CD4-positive, alpha-beta T cell treated with Interleukin-6 for 4 hours (primary cell): ENCODE measurements at regions not wholly inside any gene's neighbourhood (a gene's known extent, or its start where the extent isn't known, plus 50 kb on each side); places are given as distances from the start of the nearest gene placed in this dataset.
"Not testable (repeated sequence)": the region's sequence is repeated elsewhere in the genome, so short reads cannot be mapped to it uniquely, and the experiment has no call there.

Experiments
- DNase-seq: peaks from one replicate; pipeline ENCODE4 v3.0.0-alpha.2; 2020; ENCODE audit warnings: mixed read lengths

DNA sequence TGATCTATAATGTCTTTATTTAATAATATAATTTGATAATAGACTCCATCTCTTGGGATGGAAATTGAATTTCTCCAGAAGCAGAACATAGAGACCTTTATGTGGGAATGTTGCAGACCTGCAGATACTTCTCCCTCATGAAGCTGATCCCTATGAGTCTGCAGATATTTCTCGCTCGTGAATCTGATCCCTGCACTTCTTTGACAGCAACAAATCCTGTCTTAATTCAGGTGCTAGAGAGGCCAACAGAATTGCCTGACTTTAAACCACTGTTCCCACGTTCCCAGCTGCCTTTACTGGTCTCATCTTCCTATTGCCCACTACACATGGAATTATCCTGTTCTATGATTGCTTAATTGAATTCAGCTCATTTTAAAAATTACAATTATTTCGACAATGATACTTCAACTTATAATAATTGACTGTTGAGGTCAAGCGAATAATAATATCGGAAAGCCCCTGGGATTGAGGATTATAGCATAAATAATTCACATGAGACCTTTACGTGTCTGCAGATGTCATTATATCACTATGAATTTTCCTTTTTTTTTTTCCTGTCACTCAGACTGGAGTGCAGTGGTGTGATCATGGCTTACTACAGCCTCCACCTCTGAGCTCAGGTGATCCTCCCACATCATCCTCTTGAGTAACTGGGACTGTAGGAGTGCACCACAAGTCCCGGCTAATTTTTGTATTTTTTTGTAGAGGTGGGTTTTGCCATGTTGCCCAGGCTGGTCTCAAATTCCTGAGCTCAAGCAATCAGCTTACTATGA is 486.4 kb upstream of the ADARB2 start:
- DNase-seq = no peak

DNA sequence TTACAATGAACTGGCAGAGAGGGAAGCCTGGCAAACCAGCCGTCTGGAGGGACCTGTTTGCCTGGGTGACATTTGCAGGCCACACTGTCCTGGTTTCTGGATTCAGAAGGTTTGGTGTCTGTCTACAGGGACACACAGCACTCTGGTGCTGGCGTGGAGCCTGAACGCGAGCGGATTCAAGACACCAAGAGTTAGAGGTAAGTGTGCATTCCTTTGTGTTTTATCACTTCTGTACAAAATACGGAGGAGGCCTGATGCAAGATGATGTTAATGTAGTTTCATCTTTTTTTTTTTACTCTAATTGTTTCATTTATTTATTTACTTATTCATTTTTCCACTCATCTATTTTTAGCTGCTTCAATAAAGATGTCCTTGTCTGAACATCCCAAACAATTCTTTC is 485.3 kb upstream of the ADARB2 start:
- no peak for DNase-seq

GRCh38 chr10:2214805-2215204 is 477.5 kb upstream of the ADARB2 start:
- no peak for DNase-seq

DNA sequence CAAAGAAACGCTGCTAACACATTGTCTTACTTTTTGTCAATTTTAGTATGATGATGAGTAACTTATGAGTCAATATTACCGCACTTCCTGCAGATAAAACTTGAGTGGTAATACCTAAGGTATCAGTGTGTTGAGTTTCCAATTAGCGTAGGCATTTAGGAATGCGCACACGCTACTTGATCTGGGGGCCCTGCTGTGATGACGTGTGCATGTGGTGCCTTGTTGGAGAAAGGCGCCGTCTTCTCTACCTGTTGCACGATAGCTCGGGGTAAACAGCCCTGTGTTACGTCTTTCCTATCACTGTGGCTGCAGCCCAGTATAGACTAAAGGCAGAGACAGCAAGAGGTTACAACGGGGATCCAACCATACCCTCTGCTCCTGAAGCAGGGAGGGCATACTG is 476.8 kb upstream of the ADARB2 start:
- DNase-seq = no peak

DNA sequence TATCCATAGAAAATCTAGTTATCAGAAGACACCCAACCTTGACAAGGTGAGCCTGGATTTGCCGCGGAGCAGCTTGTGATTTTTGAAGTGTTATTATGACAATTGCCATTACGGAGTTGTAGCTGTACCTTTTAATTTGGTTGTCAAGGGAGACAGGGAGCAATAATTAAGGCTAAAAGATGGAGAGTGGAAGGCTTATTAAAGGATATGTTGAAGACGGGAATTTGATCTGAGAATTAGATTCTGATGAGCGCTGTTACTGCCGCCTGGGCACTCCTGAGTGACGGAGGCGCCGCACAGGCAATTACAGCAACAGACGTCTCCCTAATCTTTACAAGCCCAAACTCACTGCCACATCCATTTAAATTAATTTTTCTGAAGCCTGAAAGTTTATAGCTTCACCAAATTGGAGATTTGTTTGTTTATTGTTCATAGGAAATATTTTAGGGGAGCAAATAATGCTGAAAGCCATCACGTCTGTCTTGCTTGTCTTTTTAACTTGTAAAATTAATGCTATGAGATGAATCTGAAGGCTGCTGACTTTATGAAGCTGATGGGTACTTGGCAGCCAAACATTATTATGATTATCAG is 475.0 kb upstream of the ADARB2 start:
- DNase-seq = no peak

GRCh38 chr10:2210088-2210487 is 472.8 kb upstream of the ADARB2 start:
- no peak for DNase-seq

- DNase-seq = no peak
Observed at GRCh38 chr10:2208106-2208505, 470.8 kb upstream of the ADARB2 start.

DNA sequence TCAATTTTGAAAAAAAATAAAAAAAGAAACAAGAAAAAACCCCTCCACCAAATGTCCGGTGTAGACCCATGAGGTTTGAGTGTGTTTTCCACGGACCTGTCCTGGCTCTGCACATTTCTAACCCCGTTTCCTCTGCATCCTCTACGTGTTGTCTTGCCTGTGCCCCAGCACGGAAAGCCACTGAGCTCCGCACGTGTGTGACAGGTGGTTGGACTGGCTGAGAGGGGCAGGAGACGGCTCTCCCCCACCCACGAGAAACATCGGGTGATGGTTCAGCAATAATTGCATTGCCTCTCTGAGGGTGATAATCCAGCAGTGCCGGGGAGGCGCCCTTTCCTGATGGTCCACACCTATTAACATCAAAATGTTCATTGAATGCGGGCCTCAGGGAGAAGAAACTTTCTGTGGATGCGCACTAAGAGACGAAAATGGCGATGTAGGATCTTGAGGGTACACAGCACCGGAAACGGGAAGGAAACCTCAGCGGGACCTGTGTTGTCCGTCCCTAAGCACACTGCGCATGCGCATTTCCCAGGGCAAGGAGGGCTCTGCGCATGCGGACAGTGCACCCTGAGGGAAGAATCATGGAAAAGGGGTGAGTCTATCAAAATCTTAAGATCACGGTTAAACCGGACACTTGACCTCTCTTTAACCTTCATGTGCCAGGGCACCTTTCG is 470.1 kb upstream of the ADARB2 start:
- no peak for DNase-seq

DNA sequence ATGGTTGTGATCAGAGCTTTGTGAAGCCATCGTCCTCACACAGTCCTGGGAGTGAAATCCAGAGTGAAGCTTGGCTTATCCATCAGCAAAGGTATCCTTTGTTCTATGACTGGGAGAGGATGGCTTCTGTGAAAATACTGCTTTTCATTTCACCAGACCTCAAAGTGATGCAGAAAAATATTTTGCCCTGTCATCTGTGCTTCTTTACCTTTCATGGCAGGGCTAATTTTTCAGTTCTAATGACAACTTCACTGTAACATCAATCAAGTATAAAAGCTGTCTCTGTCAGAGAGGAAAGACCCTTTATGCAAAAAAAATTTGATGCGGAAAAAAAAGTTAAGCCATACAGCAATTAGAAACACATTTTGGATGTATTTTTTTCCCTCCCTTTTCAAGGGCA is 468.1 kb upstream of the ADARB2 start:
- no peak for DNase-seq

GRCh38 chr10:2202401-2202800 is 465.1 kb upstream of the ADARB2 start:
- DNase-seq = no peak

DNA sequence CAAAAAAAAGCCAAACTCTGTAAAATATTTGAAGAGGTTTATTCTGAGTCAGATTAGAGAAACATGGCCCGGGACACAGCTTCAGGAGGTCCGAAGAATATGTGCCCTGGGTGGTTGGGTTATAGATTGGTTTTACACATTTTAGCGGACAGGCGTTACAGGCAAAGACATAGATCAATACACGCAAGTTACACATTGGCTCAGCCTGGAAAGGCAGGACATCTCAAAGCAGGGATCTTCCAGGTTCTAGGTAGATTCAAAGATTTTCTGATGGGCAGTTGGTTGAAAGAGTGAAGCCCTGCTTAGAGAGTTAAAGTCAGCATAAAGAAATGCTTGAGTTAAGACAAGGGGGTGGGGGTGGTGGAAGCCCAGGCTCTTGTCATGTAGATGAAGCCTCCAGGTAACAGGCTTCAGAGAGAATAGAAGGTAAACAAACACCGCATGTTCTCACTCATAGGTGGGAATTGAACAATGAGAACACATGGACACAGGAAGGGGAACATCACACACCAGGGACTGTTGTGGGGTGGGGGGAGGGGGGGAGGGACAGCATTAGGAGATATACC is 464.3 kb upstream of the ADARB2 start:
- no peak for DNase-seq

GRCh38 chr10:2197663-2198062 is 460.3 kb upstream of the ADARB2 start:
- DNase-seq = no peak

GRCh38 chr10:2196272-2196671 is 458.9 kb upstream of the ADARB2 start:
- no peak for DNase-seq

- not testable (repeated sequence) for DNase-seq
Observed at GRCh38 chr10:2189356-2189755, 452.0 kb upstream of the ADARB2 start.

DNA sequence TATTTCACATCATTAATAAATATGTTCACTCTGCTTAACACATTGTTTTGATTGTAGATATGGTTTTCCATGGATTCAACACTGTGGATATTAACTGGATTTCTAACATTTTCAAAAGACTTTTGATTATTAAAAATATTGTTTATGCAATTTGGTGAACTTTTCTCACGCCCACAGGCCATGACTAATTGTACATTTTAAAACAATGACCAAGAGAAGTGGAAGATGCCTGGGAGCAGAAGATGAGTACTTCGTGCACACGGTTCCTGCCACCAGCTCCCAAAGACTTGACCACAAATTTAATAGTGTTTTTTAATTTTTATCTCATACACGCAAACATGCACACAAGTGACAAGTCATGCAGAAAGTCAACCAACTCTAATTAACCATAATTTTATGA is 451.0 kb upstream of the ADARB2 start:
- no peak for DNase-seq

DNA sequence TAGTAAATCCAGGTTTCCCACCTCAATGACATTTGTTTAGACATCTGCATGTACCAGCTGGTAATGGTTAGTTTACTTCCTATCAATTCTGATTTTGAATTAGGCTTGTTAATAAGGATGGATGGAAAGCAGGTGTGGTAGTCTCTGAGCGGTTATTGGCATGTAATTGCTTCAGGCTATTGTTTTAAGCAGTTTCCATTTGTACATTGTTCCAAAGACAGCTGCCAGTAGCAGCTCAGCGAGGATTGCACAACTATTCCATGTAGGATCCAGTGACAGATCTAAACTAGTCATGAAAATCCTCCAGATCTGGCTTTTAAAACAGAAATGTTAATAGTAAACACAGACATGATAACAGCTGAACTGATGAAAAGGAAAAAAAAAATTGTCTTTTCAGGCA is 436.0 kb upstream of the ADARB2 start:
- DNase-seq = no peak

DNA sequence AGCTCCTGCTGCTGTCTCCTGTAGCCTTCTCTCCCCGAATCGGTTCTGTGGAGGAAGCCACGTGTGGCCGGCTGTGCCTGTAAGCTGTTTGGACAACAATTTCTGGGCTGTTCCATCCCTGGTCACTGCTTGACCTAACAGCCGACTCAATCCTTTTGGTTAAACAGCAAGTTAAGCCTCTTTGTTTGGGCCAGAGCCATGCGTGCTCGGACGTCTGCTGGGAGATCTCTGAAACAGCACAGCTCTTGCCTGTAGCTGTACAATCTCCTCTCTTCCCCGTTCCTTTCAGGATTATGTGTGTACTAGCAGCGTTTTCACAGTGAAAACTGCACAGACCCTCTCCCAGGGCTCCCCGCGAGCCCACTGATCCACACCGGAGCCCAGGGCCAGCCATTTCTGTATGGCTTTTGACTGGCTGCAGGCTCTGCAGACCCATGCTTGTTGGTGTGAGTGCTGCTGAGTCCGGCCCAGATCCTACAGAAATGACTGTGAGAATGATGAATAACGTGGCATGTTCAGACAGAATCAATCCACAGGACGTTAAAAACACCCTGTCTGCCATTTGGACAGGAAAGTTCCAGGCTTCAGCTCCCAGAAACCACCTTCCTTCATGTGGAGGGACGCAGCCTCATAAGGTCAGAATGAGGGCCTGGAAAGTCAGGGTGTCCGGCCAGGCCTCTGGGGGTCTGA is 428.6 kb upstream of the ADARB2 start:
- no peak for DNase-seq

DNA sequence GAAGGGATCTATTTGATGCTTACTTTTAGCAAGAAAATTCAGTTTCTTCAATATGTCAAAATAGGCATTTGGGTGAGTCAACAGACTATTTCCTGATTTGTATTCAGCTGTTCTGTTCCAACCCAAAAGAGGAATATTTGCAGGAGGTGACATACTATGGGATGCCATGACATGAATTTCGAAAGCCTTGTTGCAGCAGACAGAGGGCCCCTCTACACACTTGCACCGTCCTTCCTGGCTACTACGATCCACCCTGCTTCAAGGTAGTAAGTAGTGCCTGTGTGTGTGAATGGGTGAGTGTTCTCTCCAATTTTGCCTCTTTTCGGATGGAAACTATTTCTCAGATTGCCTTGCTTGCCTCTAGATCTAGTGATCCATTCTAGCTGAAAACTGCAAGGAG is 413.0 kb upstream of the ADARB2 start:
- DNase-seq = no peak

- DNase-seq = no peak
Observed at GRCh38 chr10:2145926-2146478, 408.7 kb upstream of the ADARB2 start.

DNA sequence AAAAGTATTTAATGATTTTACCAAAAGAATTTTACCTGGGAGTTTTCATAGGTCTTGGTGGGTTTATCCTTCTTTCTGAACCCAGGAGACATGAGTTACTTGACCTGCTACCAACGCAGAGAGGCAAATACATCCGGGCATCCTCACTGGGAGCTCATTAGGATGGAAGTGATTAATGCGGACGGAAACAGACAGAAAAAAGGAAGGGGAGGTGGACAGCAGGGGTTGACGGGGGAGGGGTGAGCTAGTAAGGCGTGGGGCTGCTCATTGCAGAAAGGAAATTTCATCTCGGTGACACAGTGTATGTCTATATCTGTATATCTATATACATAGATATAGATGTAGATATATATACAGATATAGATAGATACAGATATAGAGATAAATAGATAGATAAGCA is 408.2 kb upstream of the ADARB2 start:
- no peak for DNase-seq

- no peak for DNase-seq
Observed at GRCh38 chr10:2144584-2144983, 407.3 kb upstream of the ADARB2 start.

- no peak for DNase-seq
Observed at GRCh38 chr10:2143213-2143835, 406.0 kb upstream of the ADARB2 start.

DNA sequence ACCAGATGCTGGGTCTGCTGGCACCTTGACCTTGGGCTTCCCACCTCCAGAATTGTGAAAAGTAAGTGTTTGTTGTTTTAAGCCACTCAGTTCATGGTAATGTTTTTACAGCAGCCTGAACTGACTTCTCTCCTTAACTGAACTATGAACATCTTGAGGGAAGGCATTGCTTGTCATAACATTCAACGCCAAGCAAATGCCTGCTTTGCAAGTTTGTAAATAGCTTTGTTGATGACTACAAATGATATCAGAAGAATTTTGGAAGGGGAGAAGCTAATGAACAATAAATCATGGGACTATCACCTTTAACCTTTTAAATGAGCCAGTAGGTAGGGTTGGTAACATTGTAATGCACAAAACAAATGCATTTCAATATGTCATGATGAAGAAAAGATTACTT is 402.4 kb upstream of the ADARB2 start:
- DNase-seq = no peak
